GM19467 (cell line): ENCODE measurements at regions not wholly inside any gene's neighbourhood (a gene's known extent, or its start where the extent isn't known, plus 50 kb on each side); places are given as distances from the start of the nearest gene placed in this dataset.

ENCODE experiments used
- ATAC-seq: cut with Tn5 transposase; IDR thresholded peaks from one replicate; pipeline ENCODE4 v1.9.1; 2021; ENCODE audit warnings: mild to moderate bottlenecking, moderate library complexity; ENCODE audit not compliant: unreplicated experiment

DNA sequence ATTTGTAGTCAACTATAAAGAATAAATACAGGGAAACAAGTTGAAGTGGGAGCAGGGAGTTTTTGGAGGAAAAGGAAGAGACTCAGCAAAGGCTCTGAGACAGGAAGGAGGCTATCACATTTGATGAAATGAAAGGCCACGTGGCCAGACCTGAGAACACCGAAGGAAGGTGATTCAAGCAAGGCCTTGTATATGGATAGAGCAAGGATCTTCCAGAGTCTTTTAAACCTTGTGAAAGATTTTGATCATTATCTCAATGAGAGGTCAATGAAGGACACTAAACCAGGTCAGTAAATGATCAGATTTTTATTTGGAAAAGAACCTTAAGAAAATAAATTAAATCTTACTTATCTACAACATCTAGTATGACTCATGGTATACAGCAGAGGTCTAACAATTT lies 523.5 kb downstream of the SLC16A7 start:
- ATAC-seq: no peak

DNA sequence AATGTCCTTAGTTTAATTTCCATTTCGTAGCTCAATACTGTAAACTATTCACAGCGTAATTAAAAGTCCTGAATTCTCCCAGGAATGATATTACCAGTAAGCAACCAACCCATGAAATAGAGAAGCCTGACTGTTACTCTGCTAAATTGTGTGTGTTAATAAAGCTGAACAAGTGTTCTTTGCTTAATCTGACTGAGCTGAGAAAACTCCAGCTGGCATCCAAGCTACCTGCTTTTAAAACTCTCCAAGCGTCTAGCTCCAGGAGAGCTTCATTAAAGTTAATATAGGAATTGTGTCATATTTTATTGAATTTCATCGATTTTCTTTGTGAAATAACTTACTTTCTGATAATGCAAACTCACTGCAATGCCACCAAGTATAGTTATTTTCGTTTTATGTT lies 524.4 kb downstream of the SLC16A7 start:
- no peak for ATAC-seq

DNA sequence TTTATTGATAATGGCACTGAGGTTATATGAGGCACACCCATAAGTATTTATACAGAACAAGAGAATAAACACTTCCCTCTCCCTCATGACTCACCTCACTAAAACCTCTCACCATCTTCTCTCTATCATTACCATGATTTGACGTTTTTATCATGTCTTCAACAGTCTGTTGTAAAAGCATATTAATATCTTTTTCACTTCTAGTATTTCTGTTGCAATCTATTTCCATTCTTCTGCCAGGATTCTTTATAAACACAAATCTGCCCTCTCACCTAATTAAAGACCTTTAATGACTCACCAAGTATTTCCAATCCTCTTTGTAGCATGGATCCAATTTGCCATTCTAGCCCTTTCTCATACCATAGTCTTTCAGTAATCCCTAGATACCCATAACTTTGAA lies 527.7 kb downstream of the SLC16A7 start:
- no peak for ATAC-seq

DNA sequence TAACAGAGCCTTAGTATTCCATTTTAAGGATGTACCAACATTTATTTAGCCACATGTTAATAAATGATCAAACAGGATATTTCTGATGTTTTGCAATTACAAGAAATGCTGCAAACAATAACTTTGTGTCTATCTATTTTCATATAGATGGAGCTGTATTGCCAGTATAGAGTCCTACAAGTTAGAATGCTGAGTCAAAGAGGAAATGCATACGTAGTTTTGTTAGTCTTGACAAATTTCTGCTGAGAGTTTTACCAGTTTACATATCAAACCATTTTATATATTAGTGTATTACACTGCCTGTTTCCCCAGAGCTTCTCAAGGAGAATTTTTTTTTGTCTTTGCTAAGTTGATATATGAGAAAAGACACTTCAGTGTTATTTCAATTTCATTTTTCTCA lies 541.7 kb downstream of the SLC16A7 start:
- no peak for ATAC-seq

DNA sequence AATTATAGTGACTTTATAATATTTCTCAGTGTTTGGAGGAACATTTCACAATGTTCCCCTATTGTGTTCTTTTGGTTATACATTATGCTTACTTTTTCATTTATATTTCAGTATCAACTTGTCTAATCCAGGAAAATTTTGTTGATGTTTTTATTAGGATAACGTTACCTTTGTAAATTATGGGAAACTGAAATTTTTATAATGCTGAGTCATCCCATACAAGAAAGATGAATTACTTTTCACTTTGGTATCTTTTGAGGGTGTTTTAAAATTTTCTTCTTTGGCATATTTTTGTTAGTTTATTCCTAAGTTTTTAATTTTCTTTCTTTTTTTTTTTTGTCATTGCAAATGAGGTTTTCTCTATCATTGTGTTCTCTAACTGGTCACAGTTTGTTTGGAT lies 542.7 kb downstream of the SLC16A7 start:
- no peak for ATAC-seq

DNA sequence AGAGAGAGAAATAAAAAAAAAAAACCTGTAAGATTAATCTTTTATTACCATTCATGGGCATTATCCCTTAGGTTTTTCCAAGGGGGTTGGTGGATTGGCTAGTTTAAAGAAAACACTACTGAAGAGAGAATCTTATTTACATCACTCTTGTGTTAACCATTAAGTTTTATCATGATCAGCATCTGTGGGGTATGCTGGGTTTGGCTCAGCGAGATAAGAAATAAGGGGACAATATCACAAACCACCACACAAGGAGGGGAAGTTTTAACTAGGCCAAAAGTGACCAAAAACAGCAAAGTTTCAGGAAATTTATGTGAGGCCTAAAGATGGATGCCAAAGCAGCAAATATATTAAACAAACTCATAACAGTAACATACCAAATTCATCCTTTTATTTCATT lies 548.6 kb downstream of the SLC16A7 start:
- ATAC-seq: no peak

DNA sequence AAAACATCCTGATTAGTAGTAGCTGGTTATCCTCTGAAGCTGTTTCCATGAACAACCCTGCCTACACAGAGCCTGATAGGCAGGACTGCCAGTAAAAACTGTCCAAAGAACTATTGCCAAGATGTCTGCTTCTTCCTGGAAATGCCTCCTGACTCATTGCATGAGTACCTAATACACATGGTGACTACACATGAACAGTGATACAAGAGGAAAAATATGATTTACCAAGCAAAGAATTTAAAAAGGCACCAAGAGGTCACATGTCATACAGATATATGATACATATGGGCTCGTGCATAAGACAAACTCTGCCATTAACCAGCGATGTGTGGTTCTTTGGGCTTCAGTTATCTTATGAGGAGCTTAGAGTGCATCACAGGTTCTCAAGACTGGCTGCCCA lies 552.3 kb downstream of the SLC16A7 start:
- no peak for ATAC-seq

DNA sequence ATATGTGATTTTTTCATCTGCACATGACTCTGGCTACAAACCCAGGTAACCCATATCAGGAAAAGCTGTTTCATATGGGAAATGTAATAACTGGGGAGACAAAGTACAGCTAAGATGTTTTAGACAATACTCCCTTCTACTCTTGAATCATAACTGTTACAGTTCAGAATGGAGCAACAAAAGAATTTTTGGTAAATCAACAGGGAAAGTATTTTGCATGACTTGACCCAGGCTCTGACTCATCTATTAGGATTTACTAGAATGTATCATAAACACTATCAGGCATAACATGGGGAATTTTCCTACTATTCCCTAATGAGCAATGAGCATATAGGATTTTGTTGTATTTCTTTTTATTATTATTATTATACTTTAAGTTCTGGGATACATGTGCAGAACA lies 553.0 kb downstream of the SLC16A7 start:
- ATAC-seq: no peak

DNA sequence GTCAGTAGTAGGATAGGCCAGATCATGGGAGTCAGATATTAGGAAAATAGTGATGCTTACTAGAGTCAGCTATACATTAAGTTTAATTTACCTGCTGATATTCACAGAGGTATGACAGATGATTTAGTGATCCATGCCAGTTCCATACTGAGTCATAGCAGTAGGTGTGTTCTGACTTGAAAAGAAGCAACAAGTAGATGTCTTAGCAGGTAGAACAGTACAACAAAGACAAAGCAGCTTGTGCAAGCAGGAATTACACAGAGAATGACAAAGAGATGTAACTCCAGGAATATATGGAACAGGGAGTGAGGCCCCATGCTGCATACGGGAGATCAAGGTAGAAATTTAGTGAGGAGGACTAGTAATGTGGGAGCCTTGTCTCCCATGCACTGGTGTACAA lies 556.9 kb downstream of the SLC16A7 start:
- ATAC-seq: no peak

DNA sequence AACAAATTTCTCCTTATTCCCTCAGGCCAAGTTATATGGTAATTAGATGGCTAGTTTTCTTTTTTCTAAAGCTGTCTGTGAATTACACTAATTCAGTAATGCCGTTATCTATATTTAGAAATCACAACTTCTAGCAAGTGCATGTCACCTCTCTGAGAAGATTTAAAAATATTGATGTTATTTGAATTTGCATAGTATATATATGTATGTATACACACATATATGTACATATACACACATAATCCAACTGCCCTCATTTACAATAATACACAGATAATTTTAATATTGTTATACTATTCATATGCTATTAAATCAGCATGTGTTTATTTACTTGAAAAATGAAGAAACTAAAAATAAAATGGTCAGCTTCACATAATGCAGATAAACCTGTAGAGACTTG lies 563.9 kb downstream of the SLC16A7 start:
- ATAC-seq: no peak

DNA sequence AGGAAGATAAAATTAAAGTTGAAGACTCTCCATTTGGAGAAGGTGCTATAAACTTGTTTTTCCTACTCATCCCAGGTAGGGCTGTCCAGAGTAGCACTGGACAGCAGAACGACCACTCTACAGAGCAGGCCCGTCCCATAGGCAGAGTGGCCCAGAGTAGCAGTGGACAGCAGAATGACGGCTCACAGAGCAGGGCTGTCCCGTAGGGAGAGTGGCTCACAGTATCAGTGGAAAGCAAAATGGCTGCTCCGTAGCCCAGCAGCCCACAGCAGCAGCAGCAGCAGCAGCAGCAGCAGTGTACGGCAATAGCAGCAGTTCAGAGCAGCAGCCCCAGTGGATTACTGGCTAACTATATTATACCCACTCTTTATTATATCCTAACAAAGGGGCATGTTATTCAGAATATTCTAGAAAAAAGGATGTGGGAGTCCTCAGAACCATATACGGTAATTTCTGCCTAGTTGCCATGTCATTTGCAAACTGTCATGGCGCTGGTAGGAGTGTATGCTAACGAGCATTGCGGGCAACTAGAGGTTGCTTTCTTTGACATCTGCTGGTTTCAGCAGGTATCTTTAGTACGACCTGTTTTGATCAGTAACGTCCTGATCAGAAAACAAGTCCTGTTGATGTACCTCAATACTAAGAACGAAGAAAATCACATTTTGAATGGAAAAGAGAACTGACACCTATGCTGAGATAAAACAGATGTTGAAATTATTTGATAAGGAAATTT lies 567.3 kb downstream of the SLC16A7 start:
- ATAC-seq: no peak

DNA sequence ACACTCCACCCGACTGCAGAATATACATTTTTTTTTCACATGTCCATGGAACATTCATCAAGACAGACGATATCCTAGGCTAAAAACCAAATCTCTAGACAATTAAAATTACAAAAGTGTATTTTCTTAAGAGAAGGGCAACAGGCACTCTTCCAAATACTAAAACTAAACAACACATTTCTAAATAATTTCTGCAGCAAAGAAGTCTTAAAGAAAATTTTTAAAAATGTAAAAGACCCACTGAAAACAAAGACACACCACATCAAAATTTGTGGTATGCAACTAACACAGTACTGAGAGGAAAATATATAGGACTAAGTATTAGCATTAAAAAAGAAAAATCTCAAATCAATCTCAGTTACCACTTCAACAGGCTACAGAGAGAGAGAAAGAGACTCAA lies 570.0 kb downstream of the SLC16A7 start:
- no peak for ATAC-seq

DNA sequence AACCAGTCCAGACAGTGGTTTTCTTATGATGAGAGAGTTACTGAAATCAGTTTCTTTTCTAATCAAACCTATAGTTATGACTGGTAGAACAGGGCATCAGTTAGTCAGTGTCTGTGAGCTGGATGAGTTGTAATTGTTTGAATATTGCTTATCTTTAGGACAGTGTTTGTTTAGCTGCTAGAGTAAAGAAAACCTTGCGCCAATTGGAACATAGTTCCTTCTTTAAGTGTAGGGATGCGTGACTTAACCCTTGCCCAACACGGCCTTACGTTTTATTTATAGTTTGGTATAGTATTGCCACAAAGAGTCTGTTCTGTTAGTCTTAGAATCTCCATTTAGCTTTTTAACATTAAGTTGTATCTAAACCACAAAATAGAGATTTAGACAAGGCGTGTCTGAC lies 572.6 kb downstream of the SLC16A7 start:
- ATAC-seq: no peak

DNA sequence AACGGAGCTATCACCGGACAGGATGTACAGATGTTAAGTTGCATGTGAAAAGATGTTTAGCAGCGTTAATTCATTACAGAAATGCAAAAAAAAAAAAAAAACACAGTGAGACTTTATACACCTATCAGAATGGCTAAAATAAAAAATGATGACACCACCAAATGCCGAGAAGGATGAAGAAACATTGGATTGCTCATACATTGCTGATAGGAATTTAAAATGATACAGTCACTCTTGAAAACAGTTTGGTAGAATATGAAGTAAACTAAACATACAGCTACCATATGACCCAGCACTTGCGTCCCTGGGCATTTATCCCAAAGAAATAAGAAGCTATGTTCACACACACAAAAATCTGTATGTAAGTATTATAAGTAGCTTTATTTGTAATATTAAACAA lies 574.1 kb downstream of the SLC16A7 start:
- ATAC-seq: no peak

DNA sequence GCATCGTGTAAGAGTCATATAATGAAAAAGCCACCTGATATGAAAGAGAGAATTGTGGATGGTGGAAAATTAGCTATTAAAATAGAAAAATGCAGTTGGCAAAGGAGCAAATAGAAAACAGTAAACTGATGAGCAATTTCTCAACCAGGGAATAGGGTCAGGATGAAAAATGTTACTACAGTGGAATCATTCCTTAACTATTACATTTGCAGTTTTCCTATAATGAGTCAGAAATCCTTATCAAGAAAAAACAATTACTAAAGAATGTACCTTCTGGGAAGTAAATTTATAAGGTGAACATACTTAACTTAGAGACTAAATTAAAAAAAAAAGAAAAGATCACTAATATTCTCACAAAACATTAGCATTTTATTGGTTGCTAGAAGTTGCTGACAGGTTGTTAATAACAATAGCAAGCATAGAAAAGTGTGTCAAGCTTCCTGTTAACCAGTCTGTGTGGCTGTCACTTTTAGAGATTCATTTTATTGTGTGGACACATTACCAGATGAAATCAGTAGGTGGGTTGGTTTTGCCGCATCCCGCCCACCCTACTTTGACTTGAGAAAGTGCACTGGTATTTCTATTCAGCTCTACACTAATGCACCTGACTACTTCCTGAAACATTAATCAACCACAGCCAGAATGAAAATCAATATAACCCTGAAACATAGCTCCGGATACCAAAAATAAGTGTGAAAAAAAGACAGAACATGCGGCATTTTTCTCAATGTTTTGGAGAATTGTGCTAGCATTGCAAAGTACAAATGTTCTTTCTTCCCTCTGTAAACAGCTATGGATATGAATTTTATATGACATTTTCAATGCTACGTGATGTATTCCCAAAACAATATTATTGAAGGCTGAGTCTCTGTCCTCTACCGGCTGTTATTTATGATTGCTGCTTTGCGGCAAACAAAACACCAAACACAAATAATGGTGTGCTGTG lies 576.7 kb downstream of the SLC16A7 start:
- ATAC-seq: no peak

DNA sequence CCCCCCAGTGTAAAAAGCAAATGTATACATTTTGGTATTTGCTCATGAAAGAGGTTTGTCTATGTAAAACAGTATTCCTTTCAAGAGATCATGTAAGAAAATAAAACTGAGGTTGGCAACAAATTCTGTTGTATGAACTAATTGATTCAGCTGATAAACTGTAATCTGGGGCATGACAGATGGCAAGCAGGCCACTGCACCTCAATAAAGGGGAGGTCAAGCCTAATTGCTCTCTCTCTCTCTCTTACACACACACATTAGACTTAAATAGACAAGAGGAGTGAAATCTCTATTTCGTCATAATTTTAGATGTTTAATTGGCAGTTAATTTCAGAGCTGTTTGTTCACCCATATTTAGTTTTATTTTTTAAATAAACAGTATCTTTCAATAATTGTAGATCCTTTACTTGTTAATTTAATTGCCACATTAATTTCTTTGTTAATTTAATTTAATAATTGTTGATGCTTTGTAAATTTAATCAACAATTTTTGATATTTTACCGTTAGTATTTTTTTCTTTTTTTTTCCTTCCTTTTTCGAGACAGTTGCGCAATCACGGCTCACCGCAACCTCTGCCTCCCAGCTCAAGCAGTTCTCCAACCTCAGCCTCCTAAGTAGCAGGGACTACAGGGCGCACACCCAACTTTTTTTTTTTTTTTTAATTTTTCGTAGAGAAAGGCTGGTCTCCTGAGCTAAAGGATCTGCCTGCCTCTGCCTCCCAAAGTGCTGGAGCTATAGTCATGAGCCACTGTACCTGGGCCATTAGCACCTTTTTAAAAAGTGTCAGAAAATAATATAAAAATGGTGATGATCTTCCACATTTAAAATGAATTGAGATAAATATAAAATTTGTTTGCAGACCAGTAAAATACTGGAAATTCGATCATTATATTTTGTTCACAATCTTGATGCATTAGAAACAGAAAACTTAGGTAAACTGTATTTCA lies 577.7 kb downstream of the SLC16A7 start:
- ATAC-seq: no peak

DNA sequence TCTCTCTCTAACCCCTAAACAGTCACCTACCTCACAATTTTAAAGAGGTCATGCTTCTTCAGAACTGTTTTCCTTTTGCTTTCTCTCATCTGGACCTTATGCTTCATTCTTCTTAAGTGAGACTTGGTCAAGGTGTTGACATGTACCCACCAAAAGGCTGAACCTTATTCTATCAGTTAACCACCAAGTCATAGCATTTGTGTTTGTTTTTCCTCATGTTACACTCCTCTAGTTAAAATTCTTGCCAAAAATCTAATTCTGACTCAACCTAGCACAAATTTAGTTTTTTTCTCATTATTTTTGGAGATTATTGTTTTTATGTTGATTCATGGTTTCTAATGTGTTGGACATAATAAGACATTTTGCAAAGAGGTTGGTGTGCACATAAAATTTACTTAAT lies 578.6 kb downstream of the SLC16A7 start:
- ATAC-seq: no peak

DNA sequence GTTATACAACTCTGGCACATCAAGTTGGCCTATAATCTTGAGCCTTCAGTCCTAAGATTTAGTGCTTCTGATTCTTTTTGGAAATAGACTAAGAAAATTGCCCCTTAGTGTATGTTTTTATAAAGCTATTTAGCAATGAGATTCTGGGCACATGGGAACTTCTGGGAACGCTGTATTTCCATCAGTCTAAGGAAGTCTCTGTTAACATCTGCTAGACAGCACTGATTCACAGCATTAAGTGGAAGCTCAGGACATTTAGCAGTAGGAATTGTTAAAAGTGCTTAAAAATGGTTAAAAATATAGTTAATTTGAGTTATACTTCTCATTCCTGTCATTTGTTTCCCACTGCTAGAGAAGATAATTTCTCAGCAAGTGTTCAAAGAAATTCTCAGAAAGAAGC lies 579.1 kb downstream of the SLC16A7 start:
- ATAC-seq: no peak

DNA sequence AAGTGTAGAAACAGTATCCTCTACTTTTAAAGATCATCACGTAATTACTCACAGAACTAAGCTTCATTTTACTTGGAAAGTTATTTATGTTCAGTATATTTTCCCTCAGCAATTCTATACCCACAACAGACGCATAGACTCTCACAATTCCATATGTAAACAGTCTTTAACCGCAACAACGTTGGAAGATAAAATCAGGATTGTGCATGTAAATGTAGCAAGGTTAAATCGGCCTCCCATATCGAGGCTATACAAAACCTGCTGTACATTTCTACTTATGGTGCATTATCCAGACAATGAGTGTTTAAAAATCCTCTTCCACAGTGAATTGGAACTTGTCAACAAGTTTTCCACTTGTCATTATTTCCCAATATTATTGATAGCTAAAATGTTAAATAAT lies 581.1 kb downstream of the SLC16A7 start:
- ATAC-seq: no peak

DNA sequence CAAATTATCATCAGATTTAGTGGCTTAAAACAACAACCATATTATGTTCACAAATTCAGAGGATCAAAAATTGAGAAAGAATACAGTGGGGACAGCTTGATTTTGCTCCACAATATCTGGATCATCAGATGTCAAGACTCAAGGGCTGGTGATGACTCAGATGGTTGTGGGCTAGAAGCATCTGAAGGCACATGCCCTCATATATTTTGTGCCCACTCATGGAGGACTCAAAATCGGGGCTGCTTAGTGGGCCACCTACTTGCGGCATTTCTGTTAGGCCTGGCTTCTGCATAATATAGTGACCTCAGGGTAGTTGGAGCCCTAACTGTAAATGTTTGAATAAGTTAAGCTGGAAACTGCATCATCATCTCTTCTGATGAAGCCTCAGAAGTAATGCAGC lies 584.5 kb downstream of the SLC16A7 start:
- ATAC-seq: no peak

DNA sequence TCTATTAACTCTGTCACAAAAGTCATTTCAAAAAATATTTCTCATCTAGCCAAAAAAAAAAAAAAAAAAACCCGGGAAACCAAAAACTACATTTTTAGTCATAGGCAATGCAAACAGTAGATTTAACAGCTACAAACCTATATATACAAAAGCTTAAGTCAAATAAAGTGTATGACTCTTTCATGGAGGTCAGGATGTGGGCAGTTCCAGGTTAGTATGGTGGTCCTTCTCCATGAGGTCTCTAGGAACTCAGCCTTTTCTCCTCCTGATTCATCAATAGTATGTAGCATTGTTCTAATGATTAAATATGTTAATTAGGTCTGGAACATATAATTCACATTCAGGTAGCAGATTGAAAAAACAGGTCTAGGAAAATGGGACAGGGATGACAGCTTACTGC lies 586.5 kb downstream of the SLC16A7 start:
- ATAC-seq: no peak
